GM21723 (cell line): ENCODE measurements at regions not wholly inside any gene's neighbourhood (a gene's known extent, or its start where the extent isn't known, plus 50 kb on each side); places are given as distances from the start of the nearest gene placed in this dataset.

ENCODE experiments used
- ATAC-seq: cut with Tn5 transposase; IDR thresholded peaks from one replicate; pipeline ENCODE4 v1.9.1; 2021; ENCODE audit warnings: mild to moderate bottlenecking, moderate library complexity; ENCODE audit not compliant: unreplicated experiment

DNA sequence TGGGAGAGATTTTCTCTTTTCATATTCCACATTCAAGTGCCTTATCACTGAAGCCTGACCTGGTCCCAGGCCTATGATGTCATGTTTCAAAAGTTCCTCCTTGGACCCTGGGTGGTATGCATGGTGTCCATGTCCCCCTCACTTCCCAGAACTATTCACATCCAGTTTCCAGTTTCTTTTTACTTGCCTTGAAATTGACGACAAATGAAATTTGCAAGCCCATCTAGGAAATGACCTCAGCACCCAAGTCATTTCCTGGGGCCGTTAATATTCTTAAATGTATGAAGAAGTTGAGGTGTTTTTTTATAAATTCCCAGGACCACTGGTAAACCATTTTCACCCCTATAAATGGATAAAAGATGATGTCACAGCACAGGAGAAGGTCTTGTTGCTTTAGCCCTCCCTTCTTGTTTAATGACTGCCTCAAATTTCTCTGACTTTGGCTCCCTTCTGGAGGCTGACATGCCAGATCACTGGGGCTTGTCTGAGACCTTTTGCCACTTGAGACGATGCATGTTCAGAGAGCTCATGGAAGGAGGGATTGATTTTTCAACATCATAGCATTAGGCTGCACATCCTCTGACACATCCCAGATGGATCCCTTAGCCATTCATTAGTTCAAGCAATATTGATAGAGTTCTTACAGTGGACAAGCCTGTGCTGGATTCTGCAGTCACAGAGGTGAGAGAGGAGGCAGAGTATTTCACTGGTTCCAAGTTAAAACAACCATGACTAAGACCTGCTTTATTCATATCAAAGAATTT, 221.3 kb downstream of the PLPP3 start:
- ATAC-seq, result no peak

DNA sequence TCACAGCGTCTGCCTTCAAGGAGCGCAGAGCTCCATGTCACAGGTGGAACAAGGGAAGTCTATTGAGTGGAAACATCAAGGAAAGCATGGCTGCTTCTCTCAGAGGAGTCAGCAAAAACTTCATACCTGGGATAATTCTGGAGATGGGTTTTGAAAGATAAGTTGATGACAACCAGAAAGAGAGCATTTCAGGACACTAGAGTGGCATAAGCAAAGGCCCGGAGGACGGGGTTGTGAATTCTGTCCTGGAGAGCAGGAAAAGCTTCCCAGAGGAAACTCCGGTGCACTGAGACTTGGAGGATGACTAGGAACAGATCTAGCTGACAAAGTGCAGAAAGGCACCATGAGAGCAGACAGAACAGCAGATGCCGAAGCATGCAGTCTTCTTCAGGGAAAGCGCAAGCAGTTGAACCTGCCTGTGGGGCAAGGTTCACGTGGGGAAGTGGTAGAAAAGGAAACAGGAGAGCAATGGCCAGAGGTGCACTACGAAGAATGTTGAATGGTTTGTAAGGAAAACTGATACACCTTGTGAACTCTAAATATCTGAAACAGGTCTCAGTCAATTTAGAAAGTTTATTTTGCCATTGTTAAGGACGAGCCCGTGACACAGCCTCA, 222.9 kb downstream of the PLPP3 start:
- ATAC-seq, result no peak

DNA sequence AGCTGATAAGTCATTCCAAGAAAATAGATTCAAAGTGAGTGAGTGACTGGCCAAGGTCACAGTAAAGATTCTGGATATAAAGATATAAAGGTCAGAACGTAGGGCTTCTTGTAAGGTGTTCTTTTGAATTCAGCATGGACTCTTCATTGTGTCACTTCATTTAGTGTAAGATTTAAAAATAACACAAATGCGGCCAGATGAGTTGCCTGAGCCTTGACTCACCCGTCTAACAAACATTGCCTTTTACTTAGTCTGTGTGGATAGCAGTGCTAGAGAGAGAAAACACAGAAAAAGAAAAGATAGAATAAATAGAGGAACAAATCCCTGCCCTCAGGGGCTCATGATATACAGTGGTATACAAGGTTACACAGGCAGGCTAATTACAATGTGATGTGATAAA, 223.4 kb downstream of the PLPP3 start:
- no peak for ATAC-seq

DNA sequence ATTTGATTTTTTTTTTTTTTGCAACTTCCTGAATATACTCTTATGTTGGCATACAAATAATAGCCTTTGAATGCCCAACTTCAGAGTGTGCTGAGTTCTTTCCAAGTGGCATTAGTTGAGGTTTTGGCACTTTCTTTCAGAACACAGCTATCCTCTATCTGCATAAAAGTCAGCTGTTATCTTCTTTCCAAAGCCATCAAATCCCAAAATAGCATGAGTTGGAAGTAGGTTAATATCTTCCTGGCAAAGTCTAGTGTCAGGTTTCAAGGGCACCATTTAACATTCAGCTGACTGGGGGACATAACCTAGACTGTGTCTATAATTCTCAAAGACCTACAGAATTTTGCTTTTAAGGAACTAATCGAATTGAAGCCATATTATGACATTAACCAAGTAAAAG, 223.9 kb downstream of the PLPP3 start:
- ATAC-seq, result no peak

DNA sequence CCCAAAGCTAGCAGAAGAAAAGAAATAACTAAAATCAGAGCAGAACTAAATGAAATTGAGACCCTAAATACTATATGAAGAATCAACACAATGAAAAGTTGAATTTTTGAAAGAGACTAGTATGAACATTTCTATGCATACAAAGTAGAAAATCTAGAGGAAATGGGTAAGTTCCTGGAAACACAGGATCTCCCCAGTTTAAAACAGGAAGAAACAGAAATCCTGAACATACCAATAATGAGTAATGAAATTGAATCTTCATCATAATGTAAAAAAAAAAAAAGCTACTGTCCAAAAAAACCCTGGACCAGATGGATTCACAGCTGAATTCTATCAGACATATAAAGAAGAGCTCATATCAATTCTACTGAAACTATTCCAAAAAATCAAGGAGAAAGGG, 233.5 kb downstream of the PLPP3 start:
- ATAC-seq, result no peak

DNA sequence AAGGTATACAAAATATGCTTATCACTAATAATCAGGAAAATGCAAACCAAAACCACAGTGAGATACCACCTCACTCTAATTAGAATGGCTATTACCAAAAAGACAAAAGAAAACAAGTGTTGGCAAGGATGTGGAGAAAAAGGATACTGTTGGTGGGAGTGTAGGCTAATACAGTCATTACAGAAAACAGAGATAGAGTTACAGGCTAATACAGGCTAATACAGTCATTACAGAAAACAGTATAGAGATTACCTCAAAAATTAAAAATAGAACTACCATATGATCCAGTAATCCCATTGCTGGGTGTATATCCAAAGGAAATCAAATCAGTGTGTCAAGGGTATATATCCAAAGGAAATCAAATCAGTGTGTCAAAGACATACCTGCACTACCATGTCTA, 238.4 kb downstream of the PLPP3 start:
- ATAC-seq, result no peak

DNA sequence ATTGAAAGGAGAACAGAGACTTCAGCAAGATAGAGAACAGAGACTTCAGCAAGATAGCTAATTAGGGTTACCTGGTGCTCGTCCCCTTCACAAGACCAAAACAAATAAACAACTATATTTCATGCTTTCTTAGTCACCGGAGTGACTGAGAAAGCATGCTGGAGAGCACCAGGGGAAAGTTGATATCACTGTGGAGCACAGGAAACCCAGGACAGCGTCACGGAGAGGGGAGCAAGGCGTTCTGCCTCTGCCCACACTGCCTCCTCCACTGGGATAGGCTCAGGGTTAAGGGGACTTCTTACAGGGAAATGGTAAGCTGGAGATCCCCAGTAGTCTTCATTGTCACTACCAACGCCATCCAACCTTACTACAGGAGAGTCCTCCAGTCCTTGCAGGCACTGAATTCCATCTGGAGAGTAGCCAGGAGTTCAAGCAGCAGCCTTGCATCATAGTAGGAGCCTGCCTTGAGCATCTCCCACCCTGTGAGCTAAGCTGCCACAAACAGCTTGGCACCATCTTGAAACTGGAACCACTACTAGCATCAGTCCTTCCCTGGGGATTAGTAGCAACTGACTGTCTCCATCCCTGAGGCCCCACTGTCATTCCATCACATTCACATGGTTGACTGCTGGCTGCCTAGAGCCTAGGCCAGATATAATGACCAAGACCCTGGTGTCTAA, 239.4 kb downstream of the PLPP3 start:
- no peak for ATAC-seq

DNA sequence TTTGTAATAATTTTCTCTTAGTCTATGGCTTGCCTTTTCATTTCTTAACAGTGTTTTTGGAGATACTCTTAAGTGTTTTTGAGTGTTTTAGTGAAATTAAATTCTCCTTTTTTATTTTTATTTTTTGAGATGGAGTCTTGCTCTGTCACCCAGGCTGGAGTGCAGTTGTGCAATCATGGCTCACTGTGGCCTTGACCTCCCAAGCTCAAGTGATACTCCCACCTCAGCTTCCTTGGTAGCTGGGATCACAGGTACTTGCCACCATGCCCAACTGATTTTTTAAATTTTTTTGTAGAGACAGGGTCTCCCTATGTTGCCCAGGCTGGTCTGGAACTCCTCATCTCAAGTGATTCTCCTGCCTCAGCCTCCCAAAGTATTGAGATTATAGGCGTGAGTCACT, 240.3 kb downstream of the PLPP3 start:
- ATAC-seq, result no peak

DNA sequence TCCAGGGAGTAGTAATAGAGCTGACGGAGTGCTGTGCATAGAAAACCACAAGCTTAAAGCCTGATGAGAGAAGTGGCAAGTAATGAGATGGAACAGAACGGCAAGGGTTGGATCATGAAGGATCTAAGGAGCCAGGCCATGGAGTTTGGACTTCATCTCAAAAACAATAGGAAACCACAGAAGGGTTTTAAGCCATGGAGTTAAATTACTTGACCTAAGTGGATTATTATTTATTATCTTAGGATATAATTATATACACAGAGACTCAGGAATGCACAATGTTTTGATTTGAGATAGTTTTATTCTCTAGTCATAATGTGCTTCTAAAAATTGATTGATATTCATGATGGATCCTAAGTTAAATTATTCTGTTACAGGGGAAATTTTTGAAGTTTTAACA, 242.4 kb downstream of the PLPP3 start:
- no peak for ATAC-seq

DNA sequence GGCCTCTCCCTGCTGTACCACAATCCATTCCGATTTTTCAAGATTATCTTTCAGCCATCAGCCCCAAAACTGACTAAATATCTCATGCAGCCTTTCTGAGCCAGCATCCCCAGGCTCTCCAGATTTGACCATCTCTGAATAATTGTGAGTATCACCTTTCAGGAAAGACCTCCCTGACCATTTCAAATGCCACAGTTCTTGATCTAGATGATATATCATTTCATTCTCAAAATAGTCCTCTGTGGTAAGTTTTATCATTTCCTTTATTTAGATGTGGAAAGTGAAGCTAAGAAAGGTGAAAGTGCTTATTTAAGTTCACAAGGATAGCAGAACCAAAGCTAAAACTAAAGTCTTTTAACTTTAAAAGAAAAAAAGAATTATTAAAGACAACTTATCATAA, 244.0 kb downstream of the PLPP3 start:
- no peak for ATAC-seq

DNA sequence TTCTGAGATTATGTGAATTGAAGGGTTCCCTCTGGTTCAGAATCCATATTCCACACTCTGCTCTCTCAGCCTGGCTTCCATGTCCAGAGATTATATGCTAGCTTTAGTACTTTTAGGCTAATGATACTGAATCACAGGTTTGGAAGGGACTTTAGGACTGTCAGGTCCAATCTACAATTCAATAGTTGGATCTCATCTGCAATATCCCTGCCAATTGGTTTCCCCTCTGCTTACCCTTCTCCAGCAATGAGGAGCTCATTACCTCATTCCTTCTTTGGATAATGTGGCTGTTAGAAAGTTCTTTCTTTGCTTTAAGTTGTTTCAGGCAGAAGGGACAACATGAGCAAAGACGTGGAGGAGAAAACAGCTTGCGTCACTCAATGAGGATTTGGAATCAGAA, 245.3 kb downstream of the PLPP3 start:
- ATAC-seq, result no peak

DNA sequence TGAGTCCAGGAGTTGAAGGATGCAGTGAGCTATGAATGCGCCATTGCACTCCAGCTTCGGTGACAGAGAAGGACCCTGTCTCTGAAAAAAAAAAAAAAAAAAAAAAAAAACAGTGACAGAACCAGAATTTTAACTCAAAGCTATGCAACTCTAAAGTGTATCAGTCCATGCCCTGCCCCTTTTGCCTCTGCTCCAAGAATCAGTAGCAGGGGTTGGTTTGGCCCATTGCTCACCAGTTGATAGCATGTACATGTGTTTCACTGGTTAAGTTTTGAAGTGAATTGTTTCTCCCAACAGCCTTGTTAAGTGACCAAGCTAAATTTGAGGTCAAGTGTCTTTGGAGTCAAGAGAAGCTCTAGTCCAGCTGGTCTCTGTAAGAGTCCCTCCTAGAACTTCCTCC, 245.9 kb downstream of the PLPP3 start:
- ATAC-seq, result no peak

DNA sequence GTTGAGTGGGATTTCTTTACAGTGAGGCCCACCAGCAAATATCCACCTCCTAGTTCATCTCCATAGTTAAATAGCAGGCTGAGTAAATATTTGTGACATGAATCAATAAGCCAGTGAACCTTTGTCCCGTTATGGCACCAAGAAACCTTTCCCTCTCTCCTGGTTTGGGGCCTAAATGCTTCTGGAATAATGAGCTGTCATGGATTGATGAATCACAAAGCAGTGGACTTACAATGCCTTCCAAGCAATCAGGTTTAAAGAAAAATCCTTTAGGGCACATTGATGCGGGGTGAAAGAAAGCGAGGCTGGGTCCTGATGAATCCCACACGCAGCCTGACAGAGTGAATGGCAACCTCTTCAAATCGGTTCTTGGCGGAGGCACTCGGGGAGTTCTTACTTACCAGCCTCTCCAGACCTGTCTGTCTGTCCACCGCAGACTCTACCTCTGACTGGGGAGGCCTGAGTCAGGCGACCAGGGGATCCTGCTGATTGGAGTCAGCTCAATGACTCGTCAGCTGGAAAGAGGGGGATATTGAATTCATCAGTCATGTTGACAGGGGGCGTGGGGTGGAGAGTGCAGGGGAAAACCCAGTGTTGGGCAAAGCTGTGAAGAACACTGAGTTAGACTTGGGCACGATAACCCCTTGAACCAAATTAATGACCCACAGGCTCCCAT, 247.3 kb downstream of the PLPP3 start:
- ATAC-seq, result no peak

DNA sequence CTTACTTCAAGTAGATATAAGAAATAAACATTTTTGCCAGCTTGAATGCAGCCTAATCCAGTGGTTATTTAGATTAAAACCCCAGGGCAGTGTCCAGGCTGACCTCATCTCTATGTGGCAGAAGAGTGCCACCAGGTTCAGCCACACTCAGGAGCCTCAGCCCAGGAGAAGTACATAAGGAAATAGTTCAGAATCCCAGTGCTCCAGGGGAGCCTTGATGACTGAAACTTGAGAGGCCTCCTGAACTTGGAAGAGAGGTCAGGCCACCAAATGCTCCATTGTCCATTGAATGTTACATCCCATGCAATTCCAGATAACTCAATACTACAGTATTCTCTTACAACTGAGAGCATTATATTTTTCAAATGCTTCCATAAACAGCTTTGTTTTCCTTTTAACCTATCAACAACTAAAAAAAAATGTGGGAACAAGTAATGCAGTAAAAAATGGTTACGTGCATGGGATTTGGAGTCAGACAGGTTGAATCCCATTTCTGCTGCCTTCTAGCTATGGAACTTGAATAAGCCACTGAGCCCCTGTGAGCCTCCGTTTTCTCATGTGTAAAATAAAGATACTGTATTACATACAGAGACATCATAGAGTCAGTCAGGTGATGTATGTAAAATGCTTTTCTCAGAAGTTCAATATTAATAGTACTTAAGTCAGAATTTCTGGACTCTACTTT, 248.0 kb downstream of the PLPP3 start:
- ATAC-seq, result no peak

DNA sequence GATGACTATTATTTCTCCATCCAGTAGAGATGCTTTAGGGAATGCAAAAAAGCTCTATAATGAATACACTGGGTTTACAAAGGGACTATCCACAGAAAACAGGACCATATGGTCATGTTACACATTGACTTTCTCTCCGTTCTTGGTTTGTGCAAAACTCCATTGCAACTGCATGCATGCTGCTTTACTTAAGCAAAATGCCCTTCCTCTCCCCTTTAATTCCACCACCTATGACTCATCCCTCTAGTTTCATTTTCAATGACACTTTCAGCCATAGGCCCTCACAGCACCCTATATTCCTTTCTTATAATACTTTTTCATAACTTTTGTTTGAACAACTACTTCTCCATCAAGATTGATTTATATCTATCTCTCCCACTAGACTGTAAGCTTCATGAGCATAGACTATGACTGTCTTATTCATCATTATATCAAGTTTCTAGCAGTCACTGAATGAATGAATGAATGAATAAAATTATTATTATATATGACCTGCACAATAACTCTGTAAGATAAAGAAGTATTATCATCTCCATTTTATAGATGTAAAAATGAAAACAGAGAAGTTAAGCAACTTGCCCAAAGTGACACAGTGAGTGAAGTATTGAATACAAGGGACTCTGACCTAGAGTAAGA, 248.9 kb downstream of the PLPP3 start:
- peak; percentile 86 for ATAC-seq

DNA sequence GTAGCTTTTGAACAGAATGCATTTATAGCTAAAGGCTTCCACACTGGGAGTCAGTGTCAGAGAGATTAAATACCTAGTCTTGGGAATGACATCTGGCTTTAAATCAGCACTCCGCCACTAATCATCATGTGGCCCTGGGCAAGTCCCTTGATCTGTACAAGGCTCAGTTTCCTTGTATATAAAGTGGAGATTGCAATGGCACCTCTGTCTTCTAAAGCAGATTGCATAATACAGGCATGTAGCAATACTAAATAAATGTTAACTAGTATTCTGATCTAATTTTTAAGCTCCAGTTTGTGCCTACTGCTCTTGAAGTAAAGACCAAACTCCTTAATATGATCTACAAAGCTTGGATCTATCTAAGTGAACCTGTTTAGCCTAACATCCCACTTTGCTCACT, 249.4 kb downstream of the PLPP3 start:
- no peak for ATAC-seq

DNA sequence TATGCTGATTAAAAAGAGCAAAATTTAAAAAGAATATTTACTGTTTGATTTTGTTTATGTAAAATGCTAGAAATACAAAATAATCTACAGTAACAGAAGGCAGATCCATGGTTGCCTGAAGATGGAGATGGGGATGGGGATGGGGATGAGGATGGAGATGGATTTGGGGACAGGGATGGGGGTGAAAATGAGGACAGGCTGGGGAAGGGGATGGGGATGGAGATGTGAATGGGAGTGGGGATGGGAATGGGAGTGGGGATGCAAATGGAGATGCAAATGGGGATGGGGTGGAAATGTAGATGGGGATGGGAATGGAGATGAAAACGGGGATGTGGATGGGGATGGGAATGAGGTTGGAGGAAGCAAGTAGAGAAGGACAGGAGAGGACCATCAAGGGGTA, 252.2 kb downstream of the PLPP3 start:
- ATAC-seq, result no peak

DNA sequence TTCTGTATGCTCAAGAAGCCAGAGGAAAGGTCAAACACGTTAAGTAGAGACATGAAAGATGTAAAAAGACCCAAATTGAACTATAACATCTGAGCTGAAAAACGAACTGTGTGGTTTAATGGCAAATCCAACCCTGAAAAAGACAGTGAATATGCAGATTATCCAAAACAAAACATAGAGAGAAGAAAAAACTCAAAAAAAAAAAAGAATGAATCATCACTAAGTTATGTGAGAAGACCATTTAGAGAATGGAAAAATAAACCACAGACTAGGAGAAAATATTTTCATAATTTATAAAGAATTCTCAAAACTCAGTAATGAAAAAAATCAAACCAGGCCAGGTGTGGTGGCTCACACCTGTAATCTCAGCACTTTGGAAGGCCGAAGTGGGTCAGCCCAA, 253.3 kb downstream of the PLPP3 start:
- no peak for ATAC-seq

DNA sequence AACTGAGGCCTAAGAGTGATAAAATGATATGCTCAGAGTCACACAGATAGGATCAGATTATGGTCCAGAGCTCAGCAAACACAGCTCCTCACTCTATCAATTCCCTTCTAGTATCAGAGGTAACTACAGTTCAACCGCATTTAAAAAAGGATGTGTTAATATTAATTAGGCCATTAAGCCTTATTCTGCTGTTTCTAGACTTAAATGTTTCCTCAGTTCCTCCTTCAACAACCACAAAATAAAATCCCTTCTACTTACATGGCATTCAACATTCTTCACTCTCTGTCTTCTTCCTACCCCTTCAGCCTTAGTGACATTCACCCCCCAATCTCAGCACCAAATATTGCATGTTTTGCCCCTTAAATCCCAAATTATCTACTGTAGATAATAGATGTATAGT, 254.9 kb downstream of the PLPP3 start:
- no peak for ATAC-seq

DNA sequence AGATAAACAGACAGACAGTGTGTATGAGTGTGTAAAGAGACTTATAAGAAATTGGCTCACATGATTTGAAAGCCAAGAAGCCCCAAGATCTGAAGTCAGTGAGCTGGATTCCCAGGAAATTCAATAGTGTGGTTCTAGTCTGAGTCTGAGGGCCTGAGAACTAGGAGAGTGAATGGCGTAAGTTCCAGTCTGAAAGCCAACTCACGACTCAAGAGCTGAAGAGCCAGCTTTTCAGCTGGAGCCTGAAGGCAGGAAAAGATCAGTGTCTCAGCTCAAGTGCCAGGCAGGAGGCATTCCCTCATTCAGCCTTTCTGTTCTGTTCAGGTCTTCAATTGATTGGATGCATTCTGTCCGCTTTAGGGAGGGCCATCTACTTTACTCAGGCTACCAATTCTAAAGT, 257.2 kb downstream of the PLPP3 start:
- no peak for ATAC-seq

DNA sequence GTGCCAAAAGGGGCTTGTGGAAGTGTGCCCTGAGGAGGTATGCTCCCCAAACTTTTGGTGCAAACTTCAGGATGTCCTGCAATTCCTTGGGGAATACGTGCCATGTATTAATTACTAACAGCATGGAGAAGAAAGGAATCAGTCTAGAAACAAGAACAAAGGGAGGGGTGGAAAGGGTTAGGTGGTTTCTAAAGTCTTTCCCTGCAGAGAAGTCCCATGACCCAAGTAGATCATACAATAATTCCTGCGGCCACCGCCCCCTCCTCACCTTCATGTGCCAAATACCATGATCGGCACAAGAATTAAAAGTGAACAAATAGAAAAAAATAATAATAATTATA, 258.2 kb downstream of the PLPP3 start:
- ATAC-seq, result no peak
